Renal cortex interstitium (tissue), 11 donors: ENCODE measurements at regions not wholly inside any gene's neighbourhood (a gene's known extent, or its start where the extent isn't known, plus 50 kb on each side); places are given as distances from the start of the nearest gene placed in this dataset.
"Not testable (repeated sequence)": the region's sequence is repeated elsewhere in the genome, so short reads cannot be mapped to it uniquely, and the experiment has no call there.

Experiments used
- DNase-seq, 11 donors: peaks; one replicate each; pipeline ENCODE4 v3.0.0-alpha.2; 2013; ENCODE audit warnings: low read depth in 9 of 11, low spot score in 4 of 11; ENCODE audit errors: extremely low read depth in 1 of 11

GRCh38 chr9:90132866-90133265 is 509.8 kb downstream of the DIRAS2 start:
- no peak for DNase-seq

GRCh38 chr9:90137801-90138200 is 504.8 kb downstream of the DIRAS2 start:
- peak in 4 of 11 donors; percentile 10 to 44 (median 26) for DNase-seq

GRCh38 chr9:90140131-90140818 is 502.3 kb downstream of the DIRAS2 start:
- DNase-seq: no peak

- DNase-seq: peak in 4 of 11 donors; percentile 4 to 43 (median 15)
Observed at GRCh38 chr9:90141723-90142122, 500.9 kb downstream of the DIRAS2 start.

GRCh38 chr9:90142580-90142979 is 500.0 kb downstream of the DIRAS2 start:
- peak in 4 of 11 donors; percentile 18 to 58 (median 28) for DNase-seq

- DNase-seq: no peak
Observed at GRCh38 chr9:90147426-90147825, 495.2 kb downstream of the DIRAS2 start.

- DNase-seq: no peak
Observed at GRCh38 chr9:90156318-90156717, 486.3 kb downstream of the DIRAS2 start.

- DNase-seq: no peak
Observed at GRCh38 chr9:90162326-90162725, 480.3 kb downstream of the DIRAS2 start.

- DNase-seq: no peak
Observed at GRCh38 chr9:90162819-90163218, 479.8 kb downstream of the DIRAS2 start.

- no peak for DNase-seq
Observed at GRCh38 chr9:90165281-90165680, 477.3 kb downstream of the DIRAS2 start.

- DNase-seq: not testable (repeated sequence)
Observed at GRCh38 chr9:90166374-90166773, 476.2 kb downstream of the DIRAS2 start.

- no peak for DNase-seq
Observed at GRCh38 chr9:90167914-90168313, 474.7 kb downstream of the DIRAS2 start.

- no peak for DNase-seq
Observed at GRCh38 chr9:90169490-90169889, 473.1 kb downstream of the DIRAS2 start.

GRCh38 chr9:90173935-90174334 is 468.7 kb downstream of the DIRAS2 start:
- not testable (repeated sequence) for DNase-seq

- not testable (repeated sequence) for DNase-seq
Observed at GRCh38 chr9:90174346-90174745, 468.3 kb downstream of the DIRAS2 start.

GRCh38 chr9:90175257-90175656 is 467.4 kb downstream of the DIRAS2 start:
- DNase-seq: no peak

GRCh38 chr9:90175865-90176264 is 466.8 kb downstream of the DIRAS2 start:
- no peak for DNase-seq

- DNase-seq: no peak
Observed at GRCh38 chr9:90176901-90177300, 465.7 kb downstream of the DIRAS2 start.

GRCh38 chr9:90180381-90180780 is 462.2 kb downstream of the DIRAS2 start:
- DNase-seq: no peak

- no peak for DNase-seq
Observed at GRCh38 chr9:90188656-90189055, 454.0 kb downstream of the DIRAS2 start.

GRCh38 chr9:90189306-90189705 is 453.3 kb downstream of the DIRAS2 start:
- DNase-seq: no peak
